ENCODE measurements at regions not wholly inside any gene's neighbourhood (a gene's known extent, or its start where the extent isn't known, plus 50 kb on each side); places are given as distances from the start of the nearest gene placed in this dataset.
"Not testable (repeated sequence)": the region's sequence is repeated elsewhere in the genome, so short reads cannot be mapped to it uniquely, and the experiment has no call there.

DNA sequence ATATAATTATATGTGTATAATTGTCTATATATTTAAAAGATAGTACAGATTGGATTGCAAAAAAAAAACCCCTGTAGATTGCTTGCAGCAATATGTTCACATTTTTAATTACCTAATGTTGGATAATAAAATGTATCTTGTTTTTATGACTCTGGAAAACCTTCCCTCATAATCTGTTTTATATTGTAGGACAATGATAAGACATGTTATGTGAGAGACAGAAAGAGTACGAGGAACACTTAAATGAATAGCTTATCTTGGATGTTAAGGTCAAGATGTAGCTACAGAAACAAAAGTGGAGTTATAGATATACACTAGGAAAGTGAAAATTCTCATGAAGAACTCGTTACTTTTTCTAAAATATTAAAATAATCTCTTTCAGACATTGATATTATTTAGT lies 691.6 kb upstream of the IMPG1 start:
- no peak for DNase-seq
- H3K27ac Mint-ChIP-seq, result no peak overlapping the region
- no peaks in the 10 kb centered on the region for H3K27me3 Mint-ChIP-seq (ENCODE audit: insufficient read depth)
- H3K9me3 Mint-ChIP-seq, result no peaks in the 10 kb centered on the region; the same call in 1 of the 2 replicates
- no peak overlapping the region for H3K4me3 Mint-ChIP-seq
- H3K4me1 Mint-ChIP-seq (ENCODE audit: low read depth), result no peaks in the 10 kb centered on the region
- no peaks in the 10 kb centered on the region for H3K36me3 Mint-ChIP-seq (ENCODE audit: low read depth)
- TF ChIP-seq, protein P1, sequence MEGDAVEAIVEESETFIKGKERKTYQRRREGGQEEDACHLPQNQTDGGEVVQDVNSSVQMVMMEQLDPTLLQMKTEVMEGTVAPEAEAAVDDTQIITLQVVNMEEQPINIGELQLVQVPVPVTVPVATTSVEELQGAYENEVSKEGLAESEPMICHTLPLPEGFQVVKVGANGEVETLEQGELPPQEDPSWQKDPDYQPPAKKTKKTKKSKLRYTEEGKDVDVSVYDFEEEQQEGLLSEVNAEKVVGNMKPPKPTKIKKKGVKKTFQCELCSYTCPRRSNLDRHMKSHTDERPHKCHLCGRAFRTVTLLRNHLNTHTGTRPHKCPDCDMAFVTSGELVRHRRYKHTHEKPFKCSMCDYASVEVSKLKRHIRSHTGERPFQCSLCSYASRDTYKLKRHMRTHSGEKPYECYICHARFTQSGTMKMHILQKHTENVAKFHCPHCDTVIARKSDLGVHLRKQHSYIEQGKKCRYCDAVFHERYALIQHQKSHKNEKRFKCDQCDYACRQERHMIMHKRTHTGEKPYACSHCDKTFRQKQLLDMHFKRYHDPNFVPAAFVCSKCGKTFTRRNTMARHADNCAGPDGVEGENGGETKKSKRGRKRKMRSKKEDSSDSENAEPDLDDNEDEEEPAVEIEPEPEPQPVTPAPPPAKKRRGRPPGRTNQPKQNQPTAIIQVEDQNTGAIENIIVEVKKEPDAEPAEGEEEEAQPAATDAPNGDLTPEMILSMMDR (IDR thresholded peaks at IDR 0.05), result no peak

DNA sequence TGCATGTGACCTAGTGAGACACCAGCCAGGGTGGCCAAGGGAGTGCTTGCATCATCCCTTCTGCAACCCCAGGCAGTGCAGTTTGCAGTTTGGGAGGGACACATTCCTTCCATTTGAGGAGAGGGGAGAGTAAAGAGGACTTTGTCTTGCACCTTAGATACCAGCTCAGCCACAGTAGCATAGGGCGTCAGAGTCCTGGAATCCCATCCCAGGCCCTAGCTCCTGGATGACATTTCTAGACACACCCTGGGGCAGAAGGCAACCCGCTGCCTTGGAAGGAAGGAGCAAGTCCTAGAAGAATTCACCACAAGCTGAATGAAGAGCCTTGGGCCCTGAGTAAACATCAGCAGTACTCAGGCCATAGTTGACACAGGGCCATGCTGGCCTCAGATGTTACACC lies 680.4 kb upstream of the IMPG1 start:
- no peaks in the 10 kb centered on the region for H3K4me1 Mint-ChIP-seq (ENCODE audit: low read depth)
- no peaks in the 10 kb centered on the region for H3K36me3 Mint-ChIP-seq (ENCODE audit: low read depth)

GRCh38 chr6:76745388-76745787 lies 672.9 kb upstream of the IMPG1 start:
- H3K27me3 Mint-ChIP-seq (ENCODE audit: insufficient read depth); H3K27ac Mint-ChIP-seq; H3K9me3 Mint-ChIP-seq: not testable (repeated sequence)

More for the DNA sequence above, 680.4 kb upstream of the IMPG1 start:
- no peak for DNase-seq
- TF ChIP-seq, protein P1 (IDR thresholded peaks at IDR 0.05), result no peak
- Mint-ChIP-seq H3K27ac (no peak overlapping the region), H3K9me3 (peaks cover 28% of the 10 kb centered on the region), H3K4me3 (no peak overlapping the region), H3K27me3 (ENCODE audit: insufficient read depth) (no peaks in the 10 kb centered on the region)

GRCh38 chr6:76744151-76744720 lies 671.8 kb upstream of the IMPG1 start:
- H3K36me3 Mint-ChIP-seq (ENCODE audit: low read depth); H3K27me3 Mint-ChIP-seq (ENCODE audit: insufficient read depth); H3K27ac Mint-ChIP-seq: not testable (repeated sequence)

More at GRCh38 chr6:76745388-76745787, 672.9 kb upstream of the IMPG1 start:
- H3K36me3 Mint-ChIP-seq (ENCODE audit: low read depth); H3K4me1 Mint-ChIP-seq (ENCODE audit: low read depth); DNase-seq; H3K4me3 Mint-ChIP-seq: not testable (repeated sequence)

GRCh38 chr6:76742919-76743318 lies 670.5 kb upstream of the IMPG1 start:
- H3K4me1 Mint-ChIP-seq (ENCODE audit: low read depth), result no peaks in the 10 kb centered on the region
- peaks cover 7% of the 10 kb centered on the region; the same call in 1 of the 2 replicates for H3K9me3 Mint-ChIP-seq
- H3K36me3 Mint-ChIP-seq (ENCODE audit: low read depth), result no peaks in the 10 kb centered on the region
- TF ChIP-seq, protein P1 (IDR thresholded peaks at IDR 0.05), result no peak
- H3K27me3 Mint-ChIP-seq (ENCODE audit: insufficient read depth), result no peaks in the 10 kb centered on the region
- H3K27ac Mint-ChIP-seq, result no peak overlapping the region
- H3K4me3 Mint-ChIP-seq, result no peak overlapping the region
- no peak for DNase-seq

More at GRCh38 chr6:76744151-76744720, 671.8 kb upstream of the IMPG1 start:
- H3K4me1 Mint-ChIP-seq (ENCODE audit: low read depth); H3K4me3 Mint-ChIP-seq; H3K9me3 Mint-ChIP-seq; DNase-seq: not testable (repeated sequence)

- H3K4me1 Mint-ChIP-seq (ENCODE audit: low read depth), result no peaks in the 10 kb centered on the region
- H3K27me3 Mint-ChIP-seq (ENCODE audit: insufficient read depth), result peaks cover 2% of the 10 kb centered on the region
- no peak for DNase-seq
- H3K36me3 Mint-ChIP-seq (ENCODE audit: low read depth), result no peaks in the 10 kb centered on the region
- H3K27ac Mint-ChIP-seq, result no peak overlapping the region
- no peak overlapping the region for H3K4me3 Mint-ChIP-seq
- H3K9me3 Mint-ChIP-seq, result peaks cover 4% of the 10 kb centered on the region; the same call in 1 of the 2 replicates
- TF ChIP-seq, protein P1 (IDR thresholded peaks at IDR 0.05), result no peak
These were observed 647.0 kb upstream of the IMPG1 start for GRCh38 chr6:76719449-76719848.
